ENCODE measurements at regions not wholly inside any gene's neighbourhood (a gene's known extent, or its start where the extent isn't known, plus 50 kb on each side); places are given as distances from the start of the nearest gene placed in this dataset.
A peak's percentile ranks its signal among the peaks of the same experiment; 100 is the strongest.

DNA sequence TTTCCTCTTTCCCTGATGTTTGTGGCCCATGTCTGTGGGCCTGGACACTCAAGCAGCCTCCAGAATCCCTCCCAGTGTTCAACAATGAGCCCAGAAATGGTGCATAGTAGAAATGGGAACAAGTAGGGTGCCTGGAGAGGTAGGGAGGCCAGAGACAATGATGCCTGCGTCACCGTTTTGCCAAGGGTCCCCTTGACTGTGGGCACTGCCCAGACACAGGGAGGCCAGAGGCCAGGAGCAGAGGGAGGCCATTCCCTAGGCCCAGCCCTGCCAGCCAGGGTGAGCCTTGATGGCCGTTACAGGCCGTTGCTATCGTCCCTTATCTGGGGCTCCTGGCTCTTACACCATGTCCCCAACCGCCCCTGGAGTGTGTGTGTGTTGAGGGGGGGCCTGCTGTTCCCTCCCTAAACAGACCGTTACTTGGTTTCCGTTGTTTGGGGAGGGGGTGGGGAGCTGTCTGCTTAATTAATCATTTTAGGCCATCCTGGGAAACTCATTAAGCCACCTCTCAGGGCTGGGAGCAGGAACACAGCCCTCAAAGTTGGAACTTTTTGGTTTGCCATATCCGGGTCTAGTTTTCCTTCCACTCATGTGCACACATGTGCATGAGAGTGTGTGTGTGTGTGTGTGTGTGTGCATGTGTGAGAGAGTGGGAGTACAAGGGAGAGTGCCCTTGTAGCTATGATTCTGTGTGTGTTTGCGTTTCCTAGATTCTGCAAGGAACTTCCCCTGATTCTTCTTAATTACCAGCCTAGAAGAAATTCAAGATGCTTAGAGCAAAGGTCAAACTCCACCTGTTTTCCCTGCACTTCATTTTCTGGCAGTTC is 135.2 kb upstream of the HAAO start:
- no peaks in the 10 kb centered on the region for H3K36me3 ChIP-seq (ENCODE audit: control insufficient read depth in 2 of 2, insufficient read depth in 2 of 2, low read length in 2 of 2)
- peak overlapping the region in 1 of 2 donors; percentile 20 for H3K4me3 ChIP-seq (ENCODE audit: low read length in 2 of 2)
- H3K4me1 ChIP-seq (ENCODE audit: control insufficient read depth in 2 of 2, insufficient read depth in 2 of 2, low read length in 2 of 2), result peaks cover 81 to 83% of the 10 kb centered on the region in 2 donors
- no peaks in the 10 kb centered on the region for H3K27me3 ChIP-seq (ENCODE audit: control insufficient read depth in 2 of 2, insufficient read depth in 2 of 2, low read length in 2 of 2)
- H3K9me3 ChIP-seq (ENCODE audit: control insufficient read depth in 2 of 2, low read length in 2 of 2), result no peaks in the 10 kb centered on the region
- peak overlapping the region; percentile 87 to 94 for H3K27ac ChIP-seq (ENCODE audit: low read depth in 2 of 2, low read length in 2 of 2)
- peak overlapping the region; percentile 26 to 53 for H3K9ac ChIP-seq (ENCODE audit: low read depth in 1 of 2, low read length in 2 of 2)

DNA sequence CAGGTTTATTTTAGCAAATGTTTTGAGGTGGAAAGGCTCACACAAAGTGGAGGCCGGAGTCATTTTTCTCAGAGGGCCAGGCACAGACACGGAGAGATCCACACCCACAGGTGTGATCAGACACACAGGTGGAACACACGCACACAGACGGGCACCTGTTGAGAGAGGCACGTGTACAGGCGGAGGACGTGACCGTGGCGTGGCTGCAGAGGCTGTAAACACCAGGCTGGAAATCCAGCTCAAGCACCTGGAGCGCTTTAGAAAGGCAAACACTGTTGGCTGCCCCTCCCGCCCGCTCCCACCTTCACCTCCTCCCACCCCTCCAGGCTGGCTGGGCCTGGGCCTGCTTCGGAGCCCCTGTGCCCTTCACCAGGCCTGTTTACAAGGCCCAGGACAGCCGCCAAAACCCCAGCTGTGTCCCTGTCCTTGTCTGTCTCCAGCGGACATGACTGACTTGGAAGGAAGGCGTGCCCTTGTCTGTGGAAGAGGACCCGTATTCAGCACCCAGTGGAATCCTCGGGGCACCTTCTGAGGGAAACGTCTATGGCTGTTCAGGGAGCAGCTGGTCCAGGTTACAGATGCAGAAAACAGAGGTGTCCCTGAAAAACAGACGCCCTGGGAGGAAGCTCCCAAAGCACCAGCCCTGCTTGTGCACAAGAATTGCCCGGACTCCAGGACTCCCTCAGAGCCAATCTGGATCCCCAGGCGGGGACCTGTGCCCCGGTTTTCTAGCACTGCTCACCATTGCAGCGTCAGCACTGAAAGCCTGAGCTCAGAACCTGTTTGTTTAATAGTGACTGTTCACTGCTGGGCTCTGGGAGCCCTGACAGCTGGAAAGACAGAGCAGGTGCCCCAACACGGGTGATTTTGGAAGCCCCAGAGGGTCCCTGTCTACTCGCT is 134.3 kb upstream of the HAAO start:
- Histone ChIP-seq H3K9ac (ENCODE audit: low read depth in 1 of 2, low read length in 2 of 2) (peak overlapping the region; percentile 60 to 75), H3K9me3 (ENCODE audit: control insufficient read depth in 2 of 2, low read length in 2 of 2) (no peaks in the 10 kb centered on the region), H3K4me1 (ENCODE audit: control insufficient read depth in 2 of 2, insufficient read depth in 2 of 2, low read length in 2 of 2) (peaks cover 77 to 85% of the 10 kb centered on the region in 2 donors)

DNA sequence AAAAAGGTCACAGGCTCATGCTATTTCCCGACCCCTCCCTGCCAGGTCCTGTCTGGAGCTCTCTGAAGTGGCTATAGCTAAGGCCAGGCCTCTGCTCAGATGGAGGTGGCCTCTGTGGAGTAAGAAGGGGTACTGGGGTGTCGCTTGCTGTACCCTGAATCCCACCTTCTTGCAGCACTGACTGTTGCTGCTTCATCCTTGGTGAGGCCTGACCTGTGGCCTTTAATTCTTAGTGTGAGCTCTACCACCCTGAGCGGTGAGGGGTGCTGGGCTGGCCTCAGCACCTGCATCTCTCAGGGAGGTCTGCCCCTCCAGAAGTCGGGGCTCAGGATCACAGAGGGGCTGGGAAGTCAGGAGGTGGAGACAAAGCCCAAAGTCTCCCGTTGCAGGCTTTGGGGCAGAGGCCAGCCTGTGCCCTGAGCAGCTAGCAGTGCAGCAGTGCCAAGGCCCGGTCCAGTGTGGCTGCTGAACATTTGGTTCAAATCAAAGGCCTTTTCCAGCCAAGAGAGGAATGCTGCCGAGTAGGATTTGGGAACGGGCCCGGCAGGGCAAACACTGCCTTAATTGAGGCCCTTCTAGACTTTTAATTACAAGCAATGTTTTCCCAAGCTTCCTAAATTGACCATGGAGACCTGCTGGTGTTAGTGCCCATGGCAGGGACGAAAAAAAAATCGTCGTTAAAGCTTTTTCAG is 133.5 kb upstream of the HAAO start:
- H3K27me3 ChIP-seq (ENCODE audit: control insufficient read depth in 2 of 2, insufficient read depth in 2 of 2, low read length in 2 of 2), result no peaks in the 10 kb centered on the region
- no peaks in the 10 kb centered on the region for H3K36me3 ChIP-seq (ENCODE audit: control insufficient read depth in 2 of 2, insufficient read depth in 2 of 2, low read length in 2 of 2)
- no peaks in the 10 kb centered on the region for H3K9me3 ChIP-seq (ENCODE audit: control insufficient read depth in 2 of 2, low read length in 2 of 2)
- H3K4me3 ChIP-seq (ENCODE audit: low read length in 2 of 2), result no peak overlapping the region
- peak overlapping the region; percentile 60 for H3K9ac ChIP-seq (ENCODE audit: low read depth in 1 of 2, low read length in 2 of 2)
- peaks cover 71 to 77% of the 10 kb centered on the region in 2 donors for H3K4me1 ChIP-seq (ENCODE audit: control insufficient read depth in 2 of 2, insufficient read depth in 2 of 2, low read length in 2 of 2)
- H3K27ac ChIP-seq (ENCODE audit: low read depth in 2 of 2, low read length in 2 of 2), result peak overlapping the region; percentile 87 to 94

More for the DNA sequence above, 134.3 kb upstream of the HAAO start:
- H3K4me3 ChIP-seq (ENCODE audit: low read length in 2 of 2), result peak overlapping the region in 1 of 2 donors; percentile 20
- no peaks in the 10 kb centered on the region for H3K27me3 ChIP-seq (ENCODE audit: control insufficient read depth in 2 of 2, insufficient read depth in 2 of 2, low read length in 2 of 2)
- no peaks in the 10 kb centered on the region for H3K36me3 ChIP-seq (ENCODE audit: control insufficient read depth in 2 of 2, insufficient read depth in 2 of 2, low read length in 2 of 2)
- peak overlapping the region; percentile 87 to 94 for H3K27ac ChIP-seq (ENCODE audit: low read depth in 2 of 2, low read length in 2 of 2)

DNA sequence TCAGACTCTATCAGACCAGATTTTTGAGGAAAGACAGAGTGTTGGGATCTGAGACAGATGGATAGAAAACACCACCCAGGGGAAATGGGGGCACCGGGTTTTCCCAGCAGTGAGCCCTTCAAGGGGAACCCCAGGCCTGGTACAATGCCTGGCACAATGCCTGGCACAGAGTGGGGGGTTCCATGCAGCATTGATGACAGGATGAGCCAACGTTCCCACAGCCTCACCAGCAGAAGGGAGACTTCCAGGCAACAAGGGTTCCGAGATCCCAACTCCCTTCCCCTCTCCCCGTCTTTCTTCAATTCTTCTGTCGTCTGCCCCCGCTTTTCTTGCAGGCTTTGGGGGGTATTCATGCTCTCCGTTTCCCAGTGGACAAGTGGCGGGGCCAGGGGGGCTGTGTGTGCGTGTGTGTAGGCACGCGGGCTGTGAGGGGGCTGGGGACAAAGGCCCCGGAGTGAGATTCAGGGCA is 132.1 kb upstream of the HAAO start:
- Histone ChIP-seq H3K4me3 (ENCODE audit: low read length in 2 of 2) (no peak overlapping the region), H3K36me3 (ENCODE audit: control insufficient read depth in 2 of 2, insufficient read depth in 2 of 2, low read length in 2 of 2) (no peaks in the 10 kb centered on the region), H3K4me1 (ENCODE audit: control insufficient read depth in 2 of 2, insufficient read depth in 2 of 2, low read length in 2 of 2) (peaks cover 61 to 67% of the 10 kb centered on the region in 2 donors), H3K9ac (ENCODE audit: low read depth in 1 of 2, low read length in 2 of 2) (peak overlapping the region in 1 of 2 donors; percentile 41), H3K27me3 (ENCODE audit: control insufficient read depth in 2 of 2, insufficient read depth in 2 of 2, low read length in 2 of 2) (no peaks in the 10 kb centered on the region), H3K9me3 (ENCODE audit: control insufficient read depth in 2 of 2, low read length in 2 of 2) (no peaks in the 10 kb centered on the region), H3K27ac (ENCODE audit: low read depth in 2 of 2, low read length in 2 of 2) (peak overlapping the region; percentile 87 to 94)

DNA sequence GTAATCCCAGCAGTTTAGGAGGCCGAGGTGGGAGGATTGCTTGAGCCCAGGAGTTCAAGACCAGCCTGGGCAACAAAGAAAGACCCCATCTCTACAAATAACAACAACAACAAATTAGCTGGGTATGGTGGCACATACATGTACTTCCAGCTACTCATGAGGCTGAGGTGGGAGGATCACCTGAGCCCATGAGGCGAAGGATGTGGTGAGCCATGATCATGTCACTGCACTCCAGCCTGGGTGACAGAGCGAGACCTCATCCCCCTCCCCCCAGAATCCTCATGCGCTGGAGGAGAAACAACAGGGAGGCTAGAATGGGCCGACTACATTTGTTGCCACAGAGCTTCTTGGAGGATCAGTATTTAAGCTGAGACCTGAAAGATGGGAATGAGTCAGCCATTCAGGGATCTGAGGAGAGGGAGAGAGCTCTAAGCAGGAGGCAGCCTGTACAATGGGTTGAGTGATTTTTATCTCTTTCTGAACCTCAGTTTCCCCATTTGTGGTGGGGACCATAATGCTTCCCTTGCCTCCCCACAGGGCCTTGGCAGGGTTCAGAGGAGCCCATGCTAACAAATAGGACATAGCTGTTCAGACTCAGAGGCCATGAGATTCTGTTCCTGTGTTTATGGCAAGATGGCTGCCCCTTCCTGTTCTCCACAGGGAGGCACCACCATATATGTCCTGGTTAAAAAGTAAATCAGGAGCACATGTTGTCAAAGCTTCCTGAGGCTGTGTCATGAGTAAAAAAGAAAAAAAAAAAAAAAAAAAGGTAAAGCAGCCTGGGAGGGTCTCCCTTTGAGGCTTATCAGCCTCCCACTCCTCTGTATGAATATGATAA is 131.4 kb upstream of the HAAO start:
- H3K9ac ChIP-seq (ENCODE audit: low read depth in 1 of 2, low read length in 2 of 2), result no peak overlapping the region
- H3K4me3 ChIP-seq (ENCODE audit: low read length in 2 of 2), result no peak overlapping the region
- H3K27ac ChIP-seq (ENCODE audit: low read depth in 2 of 2, low read length in 2 of 2), result peak overlapping the region; percentile 87 to 94
- H3K4me1 ChIP-seq (ENCODE audit: control insufficient read depth in 2 of 2, insufficient read depth in 2 of 2, low read length in 2 of 2), result peaks cover 54 to 60% of the 10 kb centered on the region in 2 donors
- H3K27me3 ChIP-seq (ENCODE audit: control insufficient read depth in 2 of 2, insufficient read depth in 2 of 2, low read length in 2 of 2), result no peaks in the 10 kb centered on the region
- no peaks in the 10 kb centered on the region for H3K9me3 ChIP-seq (ENCODE audit: control insufficient read depth in 2 of 2, low read length in 2 of 2)
- H3K36me3 ChIP-seq (ENCODE audit: control insufficient read depth in 2 of 2, insufficient read depth in 2 of 2, low read length in 2 of 2), result no peaks in the 10 kb centered on the region

DNA sequence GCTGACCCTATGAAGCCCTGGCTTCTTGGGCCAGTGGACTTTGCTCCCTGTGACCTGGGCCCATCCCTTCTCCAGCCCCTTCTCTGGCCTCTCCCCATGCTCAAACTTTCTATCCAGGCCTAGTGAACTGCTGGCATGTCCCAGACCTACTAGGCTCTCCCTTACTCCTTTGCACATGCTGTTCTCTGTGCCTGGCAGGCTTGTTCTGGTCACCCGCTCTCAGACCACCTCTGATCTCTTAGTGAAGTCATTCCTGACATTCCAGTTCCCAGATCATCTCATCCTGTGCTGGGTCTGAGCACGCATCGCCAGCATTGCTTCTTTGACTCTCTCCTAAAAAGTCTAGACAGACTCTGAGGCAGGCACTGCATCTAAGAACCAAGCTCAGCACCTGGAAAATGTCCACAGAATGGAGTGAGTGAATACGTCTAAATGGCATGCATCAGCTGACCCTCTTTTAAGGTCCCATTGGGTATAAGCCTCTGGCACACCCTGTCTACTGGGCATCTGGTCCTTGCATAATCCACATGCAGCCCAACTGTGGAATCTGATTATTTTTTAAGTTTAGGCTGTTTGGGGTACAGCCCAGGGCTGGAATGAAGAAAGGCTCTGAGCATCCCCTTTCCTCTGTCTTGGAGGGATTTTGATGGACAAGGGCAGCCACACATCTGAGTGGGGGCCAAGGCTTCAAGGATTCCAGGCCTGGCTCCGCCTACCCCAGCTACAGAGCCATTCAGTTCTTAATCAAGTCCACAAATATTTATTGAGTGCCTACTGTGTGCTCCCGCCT is 130.6 kb upstream of the HAAO start:
- peak overlapping the region; percentile 87 to 94 for H3K27ac ChIP-seq (ENCODE audit: low read depth in 2 of 2, low read length in 2 of 2)
- no peaks in the 10 kb centered on the region for H3K36me3 ChIP-seq (ENCODE audit: control insufficient read depth in 2 of 2, insufficient read depth in 2 of 2, low read length in 2 of 2)
- H3K4me3 ChIP-seq (ENCODE audit: low read length in 2 of 2), result no peak overlapping the region
- H3K27me3 ChIP-seq (ENCODE audit: control insufficient read depth in 2 of 2, insufficient read depth in 2 of 2, low read length in 2 of 2), result no peaks in the 10 kb centered on the region
- H3K9ac ChIP-seq (ENCODE audit: low read depth in 1 of 2, low read length in 2 of 2), result peak overlapping the region in 1 of 2 donors; percentile 7
- no peaks in the 10 kb centered on the region for H3K9me3 ChIP-seq (ENCODE audit: control insufficient read depth in 2 of 2, low read length in 2 of 2)
- peaks cover 47 to 53% of the 10 kb centered on the region in 2 donors for H3K4me1 ChIP-seq (ENCODE audit: control insufficient read depth in 2 of 2, insufficient read depth in 2 of 2, low read length in 2 of 2)

DNA sequence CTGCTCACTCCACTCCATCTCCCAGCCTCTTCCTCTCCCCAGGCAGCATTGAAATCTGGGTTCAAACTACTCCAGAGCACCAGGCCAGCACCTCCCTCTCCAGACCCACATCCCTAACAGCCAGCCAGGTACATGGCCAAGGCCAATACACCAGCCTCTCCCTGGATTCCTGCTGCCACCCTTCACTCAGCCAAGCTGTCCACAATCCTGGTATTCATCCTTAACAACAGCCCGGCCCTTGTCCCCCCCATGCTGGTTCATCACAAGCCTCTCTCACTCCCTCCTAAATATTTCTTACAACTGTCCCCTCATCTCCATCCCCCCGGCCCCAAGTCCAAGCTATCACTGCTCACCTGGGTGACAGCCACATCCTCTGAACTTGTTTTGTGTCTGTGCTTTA is 129.9 kb upstream of the HAAO start:
- Histone ChIP-seq H3K4me3 (ENCODE audit: low read length in 2 of 2) (no peak overlapping the region), H3K9ac (ENCODE audit: low read depth in 1 of 2, low read length in 2 of 2) (no peak overlapping the region), H3K27ac (ENCODE audit: low read depth in 2 of 2, low read length in 2 of 2) (peak overlapping the region; percentile 1 to 87), H3K36me3 (ENCODE audit: control insufficient read depth in 2 of 2, insufficient read depth in 2 of 2, low read length in 2 of 2) (no peaks in the 10 kb centered on the region), H3K4me1 (ENCODE audit: control insufficient read depth in 2 of 2, insufficient read depth in 2 of 2, low read length in 2 of 2) (peaks cover 40 to 46% of the 10 kb centered on the region in 2 donors), H3K27me3 (ENCODE audit: control insufficient read depth in 2 of 2, insufficient read depth in 2 of 2, low read length in 2 of 2) (no peaks in the 10 kb centered on the region), H3K9me3 (ENCODE audit: control insufficient read depth in 2 of 2, low read length in 2 of 2) (no peaks in the 10 kb centered on the region)

DNA sequence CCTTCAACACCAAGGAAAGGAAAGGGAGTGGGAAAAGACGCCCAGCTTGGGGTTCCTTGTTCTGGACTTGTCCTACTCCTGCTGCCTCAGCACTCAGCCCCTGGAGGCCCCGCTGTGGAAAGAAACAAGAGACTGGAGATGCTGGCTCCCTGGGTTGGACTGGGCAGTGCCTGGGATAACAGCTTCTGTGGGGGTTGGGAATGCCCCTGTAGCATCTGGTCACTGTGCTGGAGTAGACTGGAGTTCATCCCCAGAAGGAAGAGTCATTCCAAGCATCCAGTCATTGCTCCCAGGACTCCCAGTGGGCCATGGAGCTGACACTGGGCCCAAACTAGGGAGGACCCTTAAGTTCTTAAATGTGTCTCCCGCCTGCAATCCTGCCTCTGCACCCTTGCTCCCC is 129.3 kb upstream of the HAAO start:
- Histone ChIP-seq H3K4me3 (ENCODE audit: low read length in 2 of 2) (no peak overlapping the region), H3K27ac (ENCODE audit: low read depth in 2 of 2, low read length in 2 of 2) (peak overlapping the region in 1 of 2 donors; percentile 1), H3K27me3 (ENCODE audit: control insufficient read depth in 2 of 2, insufficient read depth in 2 of 2, low read length in 2 of 2) (no peaks in the 10 kb centered on the region), H3K9ac (ENCODE audit: low read depth in 1 of 2, low read length in 2 of 2) (no peak overlapping the region), H3K4me1 (ENCODE audit: control insufficient read depth in 2 of 2, insufficient read depth in 2 of 2, low read length in 2 of 2) (peaks cover 37 to 41% of the 10 kb centered on the region in 2 donors), H3K9me3 (ENCODE audit: control insufficient read depth in 2 of 2, low read length in 2 of 2) (no peaks in the 10 kb centered on the region), H3K36me3 (ENCODE audit: control insufficient read depth in 2 of 2, insufficient read depth in 2 of 2, low read length in 2 of 2) (no peaks in the 10 kb centered on the region)

All from mucosa of rectum (tissue), 2 donors.